HG03378 (cell line): ENCODE measurements at regions not wholly inside any gene's neighbourhood (a gene's known extent, or its start where the extent isn't known, plus 50 kb on each side); places are given as distances from the start of the nearest gene placed in this dataset.

Experiments used
- ATAC-seq: cut with Tn5 transposase; IDR thresholded peaks from one replicate; pipeline ENCODE4 v1.9.1; 2021; ENCODE audit warnings: mild to moderate bottlenecking, moderate library complexity; ENCODE audit not compliant: unreplicated experiment

DNA sequence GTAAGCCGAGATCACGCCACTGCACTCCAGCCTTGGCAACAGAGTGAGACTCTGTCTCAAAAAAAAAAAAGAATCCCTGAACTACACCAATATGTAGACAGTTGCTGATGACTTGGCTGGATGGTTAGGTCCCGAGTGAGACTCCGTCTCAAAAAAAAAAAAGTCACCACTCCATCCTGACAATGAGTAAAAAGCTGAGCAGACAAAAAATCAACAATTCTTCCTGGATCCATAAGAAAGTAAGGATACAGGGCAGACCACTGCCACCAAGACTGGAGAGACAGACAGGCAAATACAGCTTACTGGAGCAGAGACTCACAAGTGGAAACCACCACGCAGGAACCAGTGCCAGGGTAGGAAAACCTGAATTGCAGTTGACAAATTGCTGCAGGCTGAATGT, 67.1 kb upstream of the ERCC4 start:
- ATAC-seq = no peak

DNA sequence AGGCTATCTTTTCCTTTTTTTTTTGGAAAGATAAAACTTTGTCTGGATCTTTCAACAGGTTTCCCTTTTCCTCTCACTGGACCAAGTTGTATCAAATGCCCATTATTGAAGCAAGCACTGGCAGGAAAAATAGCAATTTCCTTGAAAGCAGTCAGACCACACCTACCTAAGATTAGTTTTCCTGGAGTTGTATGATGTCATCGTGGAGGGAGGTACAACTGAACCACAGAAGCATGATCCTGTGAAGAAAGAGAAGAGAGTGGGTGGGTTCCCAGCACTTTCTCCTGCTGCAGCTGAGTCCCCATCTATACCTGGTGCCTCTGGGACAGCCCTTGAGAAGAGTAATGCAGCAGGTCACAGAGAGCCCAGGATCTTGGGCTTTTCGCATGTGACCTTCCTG, 63.6 kb upstream of the ERCC4 start:
- ATAC-seq = no peak

DNA sequence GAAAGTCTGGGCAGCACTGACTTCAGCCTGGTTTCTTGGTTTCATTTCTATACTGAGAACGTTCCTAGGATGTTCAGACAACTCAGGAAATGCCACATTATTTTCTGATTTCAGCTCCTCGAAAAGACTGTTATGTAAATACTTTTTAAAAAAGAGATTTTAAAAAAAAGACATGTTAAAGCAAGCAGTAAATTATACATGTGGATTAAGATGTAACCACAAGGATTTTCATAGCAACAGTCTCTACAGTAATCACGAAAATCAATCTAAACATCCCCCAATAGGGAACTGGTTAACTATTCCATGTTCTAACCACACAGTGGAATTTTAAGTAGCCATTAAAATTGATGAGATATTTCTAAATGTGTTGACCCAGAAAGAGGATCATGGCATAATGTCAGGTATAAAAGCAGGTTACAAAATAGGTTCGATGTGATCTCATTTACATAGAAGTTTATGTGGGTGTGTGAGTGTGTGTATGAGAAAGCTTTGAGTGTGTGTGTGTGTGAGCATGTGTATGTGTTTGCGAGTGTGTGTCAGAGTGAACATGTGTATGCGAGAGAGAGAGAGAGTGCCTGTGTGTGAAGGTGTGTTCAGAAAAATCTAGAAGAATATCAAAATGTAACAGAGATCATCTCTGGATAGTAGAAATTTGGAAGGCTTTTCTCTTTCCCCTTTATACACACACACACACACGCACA, 63.0 kb upstream of the ERCC4 start:
- ATAC-seq = no peak

GRCh38 chr16:13858873-13859580, 60.9 kb upstream of the ERCC4 start:
- no peak for ATAC-seq

- ATAC-seq = no peak
Measured at GRCh38 chr16:13863075-13863765, 56.7 kb upstream of the ERCC4 start.

- no peak for ATAC-seq
Measured at GRCh38 chr16:13864689-13865088, 55.3 kb upstream of the ERCC4 start.

DNA sequence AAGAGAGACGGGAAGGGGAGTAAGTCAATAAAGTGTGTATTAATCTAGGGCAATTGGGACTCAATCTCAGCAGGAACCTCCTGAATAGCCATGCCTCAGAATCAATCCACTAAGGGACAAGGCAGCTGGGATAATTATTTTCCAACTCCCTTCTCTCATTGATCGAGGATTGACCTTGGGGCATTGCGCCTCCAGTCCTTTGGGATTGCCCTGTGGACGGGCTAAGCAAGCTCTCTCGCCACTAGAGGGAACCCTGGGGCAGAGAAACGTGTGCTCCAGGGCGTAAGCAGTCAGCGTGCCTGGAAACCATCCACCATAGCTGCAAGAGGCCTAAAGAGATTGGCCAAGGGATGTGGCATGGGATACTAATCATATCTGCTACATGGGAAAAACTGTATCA, 53.9 kb upstream of the ERCC4 start:
- ATAC-seq = no peak
